SK-MEL-5 (cell line): ENCODE measurements at regions not wholly inside any gene's neighbourhood (a gene's known extent, or its start where the extent isn't known, plus 50 kb on each side); places are given as distances from the start of the nearest gene placed in this dataset.
A peak's percentile ranks its signal among the peaks of the same experiment; 100 is the strongest.

Experiments used
- DNase-seq: peaks from one replicate; pipeline ENCODE4 v3.0.0-alpha.2; 2016; ENCODE audit warnings: low read depth, low spot score
- in situ Hi-C: cut with HindIII; loops from 2 replicates; pipeline ENCODE4 v1.10.0; 2016; ENCODE audit warnings: low sequenced_read_pairs, high pct_unique_total_duplicates, low pct_unique_long_range_greater_than_20kb

- in situ Hi-C loops: no loop called here
- DNase-seq: no peak
These were observed 166.0 kb downstream of the ARRDC4 start for GRCh38 chr15:98126326-98127085.

- no peak for DNase-seq
- in situ Hi-C loops: no loop called here
These were observed 167.1 kb downstream of the ARRDC4 start for GRCh38 chr15:98127586-98127985.

- peak; percentile 84 for DNase-seq
- in situ Hi-C loops: no loop called here
These were observed 171.4 kb downstream of the ARRDC4 start for GRCh38 chr15:98131924-98132323.

GRCh38 chr15:98134905-98135304, 174.4 kb downstream of the ARRDC4 start:
- no peak for DNase-seq
- in situ Hi-C loops: no loop called here

- no peak for DNase-seq
These were observed 178.4 kb downstream of the ARRDC4 start for GRCh38 chr15:98138910-98139309.

GRCh38 chr15:98139337-98139736, 178.8 kb downstream of the ARRDC4 start:
- DNase-seq: no peak
- in situ Hi-C loops: no loop called here

More at GRCh38 chr15:98138910-98139309, 178.4 kb downstream of the ARRDC4 start:
- in situ Hi-C loops: no loop called here

GRCh38 chr15:98142572-98142971, 182.1 kb downstream of the ARRDC4 start:
- in situ Hi-C loops: no loop called here

GRCh38 chr15:98143116-98143515, 182.6 kb downstream of the ARRDC4 start:
- no peak for DNase-seq
- in situ Hi-C loops: no loop called here

More at GRCh38 chr15:98142572-98142971, 182.1 kb downstream of the ARRDC4 start:
- peak; percentile 50 for DNase-seq

GRCh38 chr15:98144388-98144787, 183.9 kb downstream of the ARRDC4 start:
- DNase-seq: no peak
- in situ Hi-C loops: no loop called here

GRCh38 chr15:98146031-98146820, 185.7 kb downstream of the ARRDC4 start:
- in situ Hi-C loops: no loop called here
- no peak for DNase-seq

GRCh38 chr15:98147415-98147814, 186.9 kb downstream of the ARRDC4 start:
- DNase-seq: no peak
- in situ Hi-C loops: no loop called here

- DNase-seq: no peak
- in situ Hi-C loops: no loop called here
These were observed 189.6 kb downstream of the ARRDC4 start for GRCh38 chr15:98150084-98150483.

GRCh38 chr15:98150536-98150935, 190.0 kb downstream of the ARRDC4 start:
- in situ Hi-C loops: no loop called here
- no peak for DNase-seq

GRCh38 chr15:98151096-98151495, 190.6 kb downstream of the ARRDC4 start:
- in situ Hi-C loops: no loop called here
- DNase-seq: no peak

GRCh38 chr15:98152156-98152555, 191.7 kb downstream of the ARRDC4 start:
- in situ Hi-C loops: no loop called here
- DNase-seq: no peak

GRCh38 chr15:98154863-98155262, 194.4 kb downstream of the ARRDC4 start:
- in situ Hi-C loops: no loop called here
- peak; percentile 54 for DNase-seq

- DNase-seq: no peak
- in situ Hi-C loops: no loop called here
These were observed 194.9 kb downstream of the ARRDC4 start for GRCh38 chr15:98155356-98155755.

- no peak for DNase-seq
- in situ Hi-C loops: no loop called here
These were observed 199.7 kb downstream of the ARRDC4 start for GRCh38 chr15:98160236-98160635.
